SK-N-MC (cell line): ENCODE measurements at regions not wholly inside any gene's neighbourhood (a gene's known extent, or its start where the extent isn't known, plus 50 kb on each side); places are given as distances from the start of the nearest gene placed in this dataset.

Source experiments
- EZH2 ChIP-seq: fragments of 200-600 bp; sonication (generic); IDR thresholded peaks from one replicate; pipeline ENCODE4 v1.6.1; 2017; ENCODE audit warnings: antibody characterized with exemption
- FOXP2 ChIP-seq: optimal IDR thresholded peaks from 2 replicates; pipeline ENCODE3; 2011; ENCODE audit warnings: mild to moderate bottlenecking, moderate library complexity; ENCODE audit not compliant: insufficient read depth; ENCODE audit errors: extremely low read length, control extremely low read depth
- POLR2AphosphoS5 ChIP-seq: IDR thresholded peaks from 2 replicates; pipeline ENCODE4 v1.6.1; 2012; ENCODE audit warnings: mild to moderate bottlenecking, low read depth, low read length, borderline replicate concordance

DNA sequence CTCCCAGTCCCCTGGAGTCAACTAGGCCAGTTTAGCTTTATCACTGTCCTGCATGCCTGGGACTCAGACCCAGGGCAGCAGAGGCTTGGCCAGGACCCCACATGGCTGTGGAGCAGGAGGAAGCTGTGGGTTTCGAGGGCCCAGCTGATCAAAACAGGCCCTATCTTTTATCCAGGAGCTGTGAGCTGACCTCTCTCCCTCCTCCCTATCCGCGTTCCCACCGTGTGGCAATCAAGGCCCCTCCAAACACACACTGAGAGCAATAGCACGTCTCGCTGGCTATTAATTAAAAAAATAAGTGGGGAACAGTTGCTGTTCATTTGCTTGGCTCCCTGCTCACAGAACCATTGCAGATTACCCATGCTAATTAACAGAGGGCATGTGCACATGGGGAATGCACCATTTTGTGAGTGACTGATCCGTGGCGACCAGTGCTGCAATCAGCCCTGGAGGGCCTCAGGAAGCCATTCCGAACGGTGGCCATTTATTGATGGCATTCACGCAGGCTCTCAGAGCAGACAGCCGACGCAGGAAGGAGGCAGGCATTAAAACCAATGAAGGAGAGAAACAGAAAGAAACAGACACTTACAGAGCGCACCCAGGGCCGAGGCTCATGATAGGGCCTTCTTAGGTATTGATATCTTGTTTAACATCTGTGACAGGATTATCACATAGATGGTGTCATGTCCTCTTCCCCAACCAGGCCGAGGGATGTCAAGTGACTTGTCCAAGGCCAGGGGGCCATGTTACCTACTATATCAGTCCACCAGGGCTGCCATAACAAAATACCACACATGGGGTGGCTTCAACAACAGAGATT is 157.1 kb downstream of the KATNIP start:
- TF ChIP-seq POLR2AphosphoS5 (no peak), EZH2 (no peak), FOXP2 (no peak)
